GM21447 (cell line): ENCODE measurements at regions not wholly inside any gene's neighbourhood (a gene's known extent, or its start where the extent isn't known, plus 50 kb on each side); places are given as distances from the start of the nearest gene placed in this dataset.

Experiments
- ATAC-seq: cut with Tn5 transposase; IDR thresholded peaks from one replicate; pipeline ENCODE4 v1.9.1; 2021; ENCODE audit not compliant: unreplicated experiment

GRCh38 chr3:59451800-59452746, 402.2 kb upstream of the CFAP20DC start:
- no peak for ATAC-seq

- peak; percentile 97 for ATAC-seq
Measured at GRCh38 chr3:59450946-59451763, 401.3 kb upstream of the CFAP20DC start.

GRCh38 chr3:59450437-59450836, 400.6 kb upstream of the CFAP20DC start:
- ATAC-seq = no peak

GRCh38 chr3:59446775-59447465, 397.1 kb upstream of the CFAP20DC start:
- ATAC-seq = no peak

GRCh38 chr3:59444676-59445075, 394.9 kb upstream of the CFAP20DC start:
- no peak for ATAC-seq

- peak; percentile 56 for ATAC-seq
Measured at GRCh38 chr3:59444294-59444671, 394.5 kb upstream of the CFAP20DC start.

- no peak for ATAC-seq
Measured at GRCh38 chr3:59443618-59444293, 393.9 kb upstream of the CFAP20DC start.

GRCh38 chr3:59442046-59442445, 392.2 kb upstream of the CFAP20DC start:
- ATAC-seq = no peak

- no peak for ATAC-seq
Measured at GRCh38 chr3:59440285-59441028, 390.6 kb upstream of the CFAP20DC start.

- no peak for ATAC-seq
Measured at GRCh38 chr3:59438492-59438891, 388.7 kb upstream of the CFAP20DC start.

GRCh38 chr3:59436164-59436958, 386.5 kb upstream of the CFAP20DC start:
- no peak for ATAC-seq

- ATAC-seq = no peak
Measured at GRCh38 chr3:59433546-59433945, 383.7 kb upstream of the CFAP20DC start.

GRCh38 chr3:59432665-59433064, 382.8 kb upstream of the CFAP20DC start:
- ATAC-seq = no peak

- no peak for ATAC-seq
Measured at GRCh38 chr3:59430341-59430740, 380.5 kb upstream of the CFAP20DC start.

- no peak for ATAC-seq
Measured at GRCh38 chr3:59429198-59429597, 379.4 kb upstream of the CFAP20DC start.

- no peak for ATAC-seq
Measured at GRCh38 chr3:59426821-59427565, 377.2 kb upstream of the CFAP20DC start.

- ATAC-seq = no peak
Measured at GRCh38 chr3:59425942-59426341, 376.1 kb upstream of the CFAP20DC start.

- no peak for ATAC-seq
Measured at GRCh38 chr3:59425371-59425770, 375.5 kb upstream of the CFAP20DC start.
